ENCODE measurements at regions not wholly inside any gene's neighbourhood (a gene's known extent, or its start where the extent isn't known, plus 50 kb on each side); places are given as distances from the start of the nearest gene placed in this dataset.

- Histone ChIP-seq H2AFZ (ENCODE audit: low read depth, low read length, poor library complexity, severe bottlenecking) (no peak overlapping the region), H3K4me3 (replicated peaks in 1 of 2; ENCODE audit: low read depth in 1 of 2, low read length in 2 of 2) (no peak overlapping the region), H3K4me1 (ENCODE audit: control insufficient read depth in 1 of 2, insufficient read depth in 2 of 2, low read length in 2 of 2) (no peaks in the 10 kb centered on the region), H3K9me3 (ENCODE audit: control insufficient read depth in 1 of 2, insufficient read depth in 1 of 2, low read depth in 1 of 2, low read length in 2 of 2) (peaks cover 5 to 20% of the 10 kb centered on the region in 2 experiments; a peak in 2 of 4 replicates), H3K9ac (ENCODE audit: low read length) (no peak overlapping the region), H3K36me3 (ENCODE audit: control insufficient read depth in 1 of 2, insufficient read depth in 2 of 2, low read length in 2 of 2) (no peaks in the 10 kb centered on the region), H3K27me3 (ENCODE audit: insufficient read depth, low read length) (no peaks in the 10 kb centered on the region), H4K20me1 (ENCODE audit: insufficient read depth) (no peaks in the 10 kb centered on the region), H3K9me2 (ENCODE audit: insufficient read depth) (no peaks in the 10 kb centered on the region), H3K4me2 (ENCODE audit: low read length) (no peak overlapping the region), H3K27ac (ENCODE audit: low read depth, low read length) (no peak overlapping the region), H3K79me2 (ENCODE audit: insufficient read depth, low read length) (no peaks in the 10 kb centered on the region)
- RAD21 ChIA-PET (ENCODE audit: low non-redundant PET in 1 of 2, low total read pairs in 2 of 2, uncharacterized antibody in 2 of 2, unreplicated experiment in 2 of 2): no interaction called here
- BruUV-seq (replicated peaks): no TSS peak
- TF ChIP-seq, protein P1, sequence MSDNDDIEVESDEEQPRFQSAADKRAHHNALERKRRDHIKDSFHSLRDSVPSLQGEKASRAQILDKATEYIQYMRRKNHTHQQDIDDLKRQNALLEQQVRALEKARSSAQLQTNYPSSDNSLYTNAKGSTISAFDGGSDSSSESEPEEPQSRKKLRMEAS (IDR thresholded peaks at IDR 0.05): no peak
- TF ChIP-seq, protein P2, sequence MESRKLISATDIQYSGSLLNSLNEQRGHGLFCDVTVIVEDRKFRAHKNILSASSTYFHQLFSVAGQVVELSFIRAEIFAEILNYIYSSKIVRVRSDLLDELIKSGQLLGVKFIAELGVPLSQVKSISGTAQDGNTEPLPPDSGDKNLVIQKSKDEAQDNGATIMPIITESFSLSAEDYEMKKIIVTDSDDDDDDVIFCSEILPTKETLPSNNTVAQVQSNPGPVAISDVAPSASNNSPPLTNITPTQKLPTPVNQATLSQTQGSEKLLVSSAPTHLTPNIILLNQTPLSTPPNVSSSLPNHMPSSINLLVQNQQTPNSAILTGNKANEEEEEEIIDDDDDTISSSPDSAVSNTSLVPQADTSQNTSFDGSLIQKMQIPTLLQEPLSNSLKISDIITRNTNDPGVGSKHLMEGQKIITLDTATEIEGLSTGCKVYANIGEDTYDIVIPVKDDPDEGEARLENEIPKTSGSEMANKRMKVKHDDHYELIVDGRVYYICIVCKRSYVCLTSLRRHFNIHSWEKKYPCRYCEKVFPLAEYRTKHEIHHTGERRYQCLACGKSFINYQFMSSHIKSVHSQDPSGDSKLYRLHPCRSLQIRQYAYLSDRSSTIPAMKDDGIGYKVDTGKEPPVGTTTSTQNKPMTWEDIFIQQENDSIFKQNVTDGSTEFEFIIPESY (IDR thresholded peaks at IDR 0.05; ENCODE audit: extremely low read depth, insufficient replicate concordance, low read length): no peak
- TF ChIP-seq SP1 (IDR thresholded peaks at IDR 0.05; ENCODE audit: low read depth) (no peak), SIN3A (IDR thresholded peaks at IDR 0.05; ENCODE audit: low read depth) (no peak), POLR2AphosphoS5 (IDR thresholded peaks at IDR 0.05; ENCODE audit: low read depth, low read length) (no peak), YY1 (IDR thresholded peaks at IDR 0.05; ENCODE audit: extremely low read depth, insufficient replicate concordance, low read depth, low read length) (no peak), FOSL1 (IDR thresholded peaks at IDR 0.05; ENCODE audit: low read depth) (no peak), POLR2A (IDR thresholded peaks at IDR 0.05; ENCODE audit: borderline replicate concordance, extremely low read depth, insufficient read depth, insufficient read length) (no peak), TCF7L2 (IDR thresholded peaks at IDR 0.05; ENCODE audit: borderline replicate concordance, extremely low read depth, insufficient read depth, insufficient read length) (no peak), CEBPB (IDR thresholded peaks at IDR 0.05; ENCODE audit: low read depth) (no peak), ZFX (IDR thresholded peaks at IDR 0.05) (no peak), CTCF (IDR thresholded peaks at IDR 0.05 in 2 of 3, conservative IDR thresholded peaks at IDR 0.05 in 1 of 3; ENCODE audit: borderline replicate concordance in 1 of 3, insufficient read depth in 1 of 3, low read depth in 2 of 3, low read length in 2 of 3) (no peak), RAD21 (IDR thresholded peaks at IDR 0.05; ENCODE audit: low read depth) (no peak), ATF3 (IDR thresholded peaks at IDR 0.05) (no peak), SRF (IDR thresholded peaks at IDR 0.05; ENCODE audit: low read depth) (no peak), EZH2phosphoT487 (IDR thresholded peaks at IDR 0.05; ENCODE audit: borderline replicate concordance) (no peak), EGR1 (IDR thresholded peaks at IDR 0.05; ENCODE audit: low read depth) (no peak), ELF1 (IDR thresholded peaks at IDR 0.05; ENCODE audit: borderline replicate concordance, low read depth) (no peak)
- CTCF ChIA-PET: no interaction called here
- no peak for DNase-seq (ENCODE audit: low read depth, low spot score)
- no peak for ATAC-seq
- intact Hi-C loops (cut with micrococcal nuclease): no loop called here
- POLR2A ChIA-PET: no interaction called here
Observed at GRCh38 chr5:2480871-2481270, 270.6 kb downstream of the IRX2 start.

All from HCT116 (cell line).